ENCODE measurements at regions not wholly inside any gene's neighbourhood (a gene's known extent, or its start where the extent isn't known, plus 50 kb on each side); places are given as distances from the start of the nearest gene placed in this dataset.
"Not testable (repeated sequence)": the region's sequence is repeated elsewhere in the genome, so short reads cannot be mapped to it uniquely, and the experiment has no call there.

DNA sequence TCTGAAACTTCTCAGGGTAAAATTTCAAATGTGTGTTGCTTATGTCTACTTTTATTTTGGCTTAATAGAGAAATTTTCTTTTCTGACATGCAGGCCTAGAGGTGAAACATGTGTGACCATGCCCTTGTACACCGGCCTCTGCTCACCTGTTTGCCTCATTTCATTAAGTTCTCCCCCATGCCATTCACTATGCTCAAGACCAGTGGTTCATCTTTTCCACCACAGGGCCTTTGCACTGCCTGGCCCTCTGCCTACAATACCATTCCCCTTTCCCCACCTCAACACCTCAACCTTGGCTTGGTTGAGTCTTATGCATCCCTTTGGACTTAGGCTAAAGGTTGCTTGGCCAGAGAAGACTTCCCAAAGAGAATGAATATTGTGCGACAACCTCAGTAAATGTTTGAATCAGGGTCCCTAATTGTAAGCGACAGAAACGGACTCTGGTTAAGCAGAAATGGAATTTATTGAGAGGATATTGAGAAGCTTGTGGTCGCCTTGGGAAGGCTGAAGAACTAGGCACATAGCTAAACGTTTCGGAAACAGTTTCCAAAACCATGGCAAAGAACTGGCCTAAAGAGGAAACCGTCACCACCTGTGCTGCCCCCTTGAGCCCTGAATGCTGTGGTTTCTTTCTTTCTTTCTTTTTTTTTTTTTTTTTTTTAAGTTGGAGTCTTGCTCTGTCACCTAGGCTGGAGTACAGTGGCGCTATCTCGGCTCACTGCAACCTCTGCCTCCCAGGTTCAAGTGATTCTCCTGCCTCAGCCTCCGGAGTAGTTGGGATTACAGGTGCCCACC, 152.2 kb downstream of the SOX4 start:
- DNase-seq, result no peak

GRCh38 chr6:21747441-21747840, 153.9 kb downstream of the SOX4 start:
- no peak for DNase-seq

- DNase-seq, result no peak
Measured at GRCh38 chr6:21748343-21749056, 154.9 kb downstream of the SOX4 start.

- DNase-seq, result no peak
Measured at GRCh38 chr6:21749754-21750153, 156.2 kb downstream of the SOX4 start.

- no peak for DNase-seq
Measured at GRCh38 chr6:21750575-21750974, 157.0 kb downstream of the SOX4 start.

DNA sequence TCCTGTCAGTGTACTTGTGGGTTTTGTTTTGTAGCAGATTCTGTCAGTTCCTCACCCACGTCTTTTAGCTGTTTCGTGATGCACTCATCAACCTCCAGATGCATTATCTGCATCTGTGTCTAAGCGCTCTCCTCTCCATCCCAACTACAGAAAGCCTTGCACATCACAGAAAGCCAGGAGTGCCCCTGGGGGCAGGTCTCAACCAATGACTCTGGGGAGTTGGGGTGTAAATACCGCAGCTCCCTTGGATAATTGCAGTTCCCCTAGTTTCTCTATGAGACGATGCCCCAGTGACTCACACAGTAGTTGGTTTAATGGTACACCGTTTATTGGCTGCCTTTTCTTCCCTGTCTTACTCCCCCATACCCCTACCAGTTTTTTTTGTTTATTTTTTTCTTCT, 158.1 kb downstream of the SOX4 start:
- no peak for DNase-seq

GRCh38 chr6:21752054-21752811, 158.7 kb downstream of the SOX4 start:
- DNase-seq, result no peak

- DNase-seq, result no peak
Measured at GRCh38 chr6:21753241-21754108, 159.9 kb downstream of the SOX4 start.

DNA sequence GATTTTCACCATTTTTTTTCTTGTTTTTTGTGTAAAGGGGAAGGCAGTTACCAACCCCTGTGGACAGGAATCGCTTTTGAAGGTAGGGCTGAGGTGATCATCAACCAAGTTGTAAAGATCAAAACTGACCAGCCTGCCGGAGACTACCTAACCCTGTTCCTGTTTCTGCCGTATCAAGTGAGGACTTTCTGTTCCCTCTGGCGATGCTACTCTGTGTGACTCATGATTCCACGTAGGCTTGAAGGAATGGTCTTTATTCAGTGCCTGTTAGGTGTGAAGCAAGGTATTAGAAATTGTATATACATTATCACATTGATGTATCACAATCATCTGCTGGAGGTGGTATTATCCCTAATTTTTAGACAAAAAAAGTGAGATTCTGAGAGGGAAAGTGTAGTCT, 161.3 kb downstream of the SOX4 start:
- DNase-seq, result no peak

GRCh38 chr6:21756487-21756886, 162.9 kb downstream of the SOX4 start:
- DNase-seq, result no peak

GRCh38 chr6:21757392-21757791, 163.8 kb downstream of the SOX4 start:
- not testable (repeated sequence) for DNase-seq

DNA sequence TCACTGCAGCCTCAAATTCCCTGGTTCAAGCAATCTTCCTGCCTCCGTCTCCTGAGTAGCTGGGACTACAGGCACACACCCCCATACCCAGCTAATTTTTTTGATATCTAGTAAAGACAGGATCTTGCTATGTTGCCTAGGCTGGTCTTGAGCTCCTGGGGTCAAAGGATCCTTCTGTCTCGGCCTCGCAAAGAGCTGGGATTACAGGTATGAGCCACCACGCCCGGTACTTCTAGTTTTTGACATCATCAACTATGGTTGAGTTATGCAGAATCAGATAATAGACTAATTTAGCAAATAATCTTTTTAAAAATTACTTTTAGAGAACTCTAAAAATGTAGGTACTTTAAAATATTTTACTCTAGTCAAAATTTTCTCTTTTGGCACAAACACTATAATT, 166.2 kb downstream of the SOX4 start:
- DNase-seq, result no peak

DNA sequence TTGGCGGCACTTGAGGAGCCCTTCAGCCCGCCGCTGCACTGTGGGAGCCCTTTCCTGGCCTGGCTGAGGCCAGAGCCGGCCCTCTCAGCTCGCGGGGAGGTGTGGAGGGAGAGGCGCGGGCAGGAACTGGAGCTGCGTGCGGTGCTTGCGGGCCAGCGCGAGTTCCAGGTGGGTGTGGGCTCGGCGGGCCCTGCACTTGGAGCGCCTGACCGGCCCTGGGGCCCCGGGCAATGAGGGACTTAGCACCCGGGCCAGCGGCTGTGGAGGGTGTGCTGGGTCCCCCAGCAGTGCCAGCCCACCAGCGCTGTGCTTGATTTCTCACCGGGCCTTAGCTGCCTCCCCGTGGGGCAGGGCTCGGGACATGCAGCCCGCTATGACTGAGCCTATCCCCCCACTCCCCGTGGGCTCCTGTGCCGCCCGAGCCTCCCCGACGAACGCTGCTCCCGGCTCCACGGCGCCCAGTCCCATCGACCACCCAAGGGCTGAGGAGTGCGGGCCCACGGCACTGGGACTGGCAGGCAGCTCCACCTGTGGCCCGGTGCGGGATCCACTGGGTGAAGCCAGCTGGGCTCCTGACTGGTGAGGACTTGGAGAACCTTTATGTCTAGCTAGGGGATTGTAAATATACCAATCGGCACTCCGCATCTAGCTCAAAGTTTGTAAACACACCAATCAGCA, 167.6 kb downstream of the SOX4 start:
- not testable (repeated sequence) for DNase-seq

DNA sequence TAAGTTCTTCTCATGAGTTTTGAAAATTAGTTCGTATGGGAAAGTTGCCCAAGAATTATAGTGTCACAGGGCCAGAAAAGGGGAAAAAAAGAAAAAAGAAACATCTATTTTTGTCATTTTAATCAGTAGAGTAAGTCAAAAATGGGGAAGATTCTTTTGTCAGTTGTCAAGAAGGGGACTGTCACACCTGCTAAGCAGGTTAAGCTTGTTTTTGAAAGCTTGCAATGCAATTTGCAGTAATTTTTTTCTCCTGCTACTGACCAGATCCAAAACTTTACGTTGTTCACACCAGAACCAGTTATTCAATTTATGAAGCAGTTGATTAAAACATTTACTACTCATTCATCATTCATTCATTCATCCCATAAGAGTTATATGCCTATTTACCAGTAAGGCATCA, 171.4 kb downstream of the SOX4 start:
- DNase-seq, result no peak

GRCh38 chr6:21767891-21768648, 174.5 kb downstream of the SOX4 start:
- no peak for DNase-seq

GRCh38 chr6:21769405-21769861, 175.9 kb downstream of the SOX4 start:
- DNase-seq, result no peak

DNA sequence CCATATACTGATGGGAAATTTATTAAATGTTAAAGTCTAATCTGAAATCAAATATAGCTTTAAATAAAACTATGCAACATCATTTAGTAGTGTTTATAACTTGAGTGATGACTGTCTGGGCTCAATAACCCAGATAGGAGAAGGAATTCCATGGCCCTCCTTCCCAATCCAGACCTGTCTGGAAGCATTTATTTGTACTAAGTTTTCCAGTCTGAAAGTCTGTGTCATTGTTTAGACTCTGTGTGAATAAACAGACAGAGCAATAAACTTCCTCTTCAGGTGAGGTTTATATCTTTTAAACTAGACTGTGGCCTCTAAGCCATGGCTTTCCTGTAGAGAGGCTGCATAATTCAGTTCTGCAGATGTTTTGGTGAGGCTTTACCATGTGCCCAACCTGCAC, 176.4 kb downstream of the SOX4 start:
- no peak for DNase-seq

GRCh38 chr6:21771626-21772320, 178.2 kb downstream of the SOX4 start:
- no peak for DNase-seq

- no peak for DNase-seq
Measured at GRCh38 chr6:21772477-21772876, 178.9 kb downstream of the SOX4 start.

GRCh38 chr6:21772884-21773575, 179.5 kb downstream of the SOX4 start:
- DNase-seq, result no peak
